ENCODE measurements at regions not wholly inside any gene's neighbourhood (a gene's known extent, or its start where the extent isn't known, plus 50 kb on each side); places are given as distances from the start of the nearest gene placed in this dataset.

GRCh38 chr4:32119907-32120306, 1399.7 kb downstream of the PCDH7 start:
- H4K91ac ChIP-seq (ENCODE audit: insufficient read length, low read depth, low read length) = no peak overlapping the region
- H3K79me1 ChIP-seq (ENCODE audit: insufficient read depth, low read depth, low read length, poor library complexity, severe bottlenecking) = no peaks in the 10 kb centered on the region
- H3K9me3 ChIP-seq (ENCODE audit: control insufficient read depth, low read depth, low read length) = no peaks in the 10 kb centered on the region
- no peak overlapping the region for H3K14ac ChIP-seq (ENCODE audit: insufficient read depth, low read length)
- Mint-ChIP-seq H3K27ac (no peak overlapping the region), H3K4me3 (no peak overlapping the region), H3K9me3 (no peaks in the 10 kb centered on the region), H3K27me3 (ENCODE audit: low read depth) (peaks cover 3% of the 10 kb centered on the region), H3K36me3 (ENCODE audit: insufficient read depth in 1 of 3, low read depth in 3 of 3) (no peaks in the 10 kb centered on the region), H3K4me1 (peaks cover 0 to 5% of the 10 kb centered on the region in 2 experiments; a peak in 1 of 4 replicates)
- H4K5ac ChIP-seq (ENCODE audit: insufficient read length, low read depth, low read length) = no peak overlapping the region
- WGBS (ENCODE audit: extremely low coverage, insufficient read length, low lambda C conversion rate) = no CpG with 5 or more reads among the region's 1 CpG
- DNase-seq = no peak
- no peaks in the 10 kb centered on the region for H3K27me3 ChIP-seq (ENCODE audit: insufficient read depth, low read length)
- H4K8ac ChIP-seq (replicated peaks; ENCODE audit: insufficient read length, low read depth, low read length) = no peak overlapping the region
- no peaks in the 10 kb centered on the region for H3K23me2 ChIP-seq (ENCODE audit: insufficient read length, low read depth, low read length, poor library complexity, severe bottlenecking)
- no peak overlapping the region for H2BK5ac ChIP-seq (ENCODE audit: insufficient read length, low read length)
- no peak overlapping the region for H2BK120ac ChIP-seq (ENCODE audit: low read depth, low read length, poor library complexity, severe bottlenecking)
- no peaks in the 10 kb centered on the region for H4K20me1 ChIP-seq (ENCODE audit: control insufficient read depth, insufficient read depth, insufficient read length)
- H3K18ac ChIP-seq (ENCODE audit: insufficient read length, low read depth, low read length) = no peak overlapping the region
- H3K23ac ChIP-seq (ENCODE audit: insufficient read length, low read depth, low read length) = no peak overlapping the region
- no peak overlapping the region for H3K4ac ChIP-seq (ENCODE audit: low read depth, low read length)
- H3T11ph ChIP-seq (ENCODE audit: low read length) = no peak overlapping the region
- H2AK5ac ChIP-seq (ENCODE audit: insufficient read length, low read length) = no peak overlapping the region
- no peaks in the 10 kb centered on the region for H3K79me2 ChIP-seq (ENCODE audit: insufficient read depth, low read length)
- H3K56ac ChIP-seq (ENCODE audit: insufficient read length, low read depth, low read length) = no peak overlapping the region
- no peak overlapping the region for H3K9ac ChIP-seq (ENCODE audit: extremely low read depth, insufficient read length, low read length)
- H2BK20ac ChIP-seq (ENCODE audit: low read depth, low read length, poor library complexity, severe bottlenecking) = no peak overlapping the region
- H2BK12ac ChIP-seq (ENCODE audit: insufficient read length, low read depth, low read length) = no peak overlapping the region
- H2AFZ ChIP-seq (ENCODE audit: low read length) = no peak overlapping the region
- no peak for TF ChIP-seq CTCF (conservative IDR thresholded peaks at IDR 0.05)
- no peak overlapping the region for H3K27ac ChIP-seq (ENCODE audit: insufficient read length, low read depth, low read length)
- no peak overlapping the region for H2BK15ac ChIP-seq (ENCODE audit: low read depth, low read length)
- no peaks in the 10 kb centered on the region for H3K4me1 ChIP-seq (ENCODE audit: insufficient read depth, low read length)
- H3K4me2 ChIP-seq (ENCODE audit: insufficient read depth, insufficient read length, low read length) = no peak overlapping the region

All from H9 (cell line).